ENCODE measurements at regions not wholly inside any gene's neighbourhood (a gene's known extent, or its start where the extent isn't known, plus 50 kb on each side); places are given as distances from the start of the nearest gene placed in this dataset.

DNA sequence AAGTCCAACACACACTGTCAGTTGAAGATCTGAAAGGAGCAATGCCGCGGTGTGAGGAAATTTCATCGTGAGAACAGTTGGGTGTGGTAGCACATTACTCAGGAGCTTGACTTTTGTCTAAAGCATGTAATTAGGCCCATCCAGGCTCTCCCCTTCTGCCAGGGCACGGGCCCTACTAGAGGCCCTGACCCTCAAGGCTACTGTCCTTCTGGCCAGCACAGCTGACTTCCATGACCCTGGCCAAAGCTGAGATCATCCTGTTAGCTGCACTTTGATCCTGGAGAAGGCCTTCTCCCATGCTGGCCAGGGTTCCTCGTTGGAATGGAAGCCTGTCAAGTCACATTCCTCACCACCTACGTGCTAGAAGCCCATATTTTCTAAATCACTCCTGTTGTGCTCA lies 77.8 kb upstream of the SLC1A3 start:
- TF ChIP-seq, protein P1, sequence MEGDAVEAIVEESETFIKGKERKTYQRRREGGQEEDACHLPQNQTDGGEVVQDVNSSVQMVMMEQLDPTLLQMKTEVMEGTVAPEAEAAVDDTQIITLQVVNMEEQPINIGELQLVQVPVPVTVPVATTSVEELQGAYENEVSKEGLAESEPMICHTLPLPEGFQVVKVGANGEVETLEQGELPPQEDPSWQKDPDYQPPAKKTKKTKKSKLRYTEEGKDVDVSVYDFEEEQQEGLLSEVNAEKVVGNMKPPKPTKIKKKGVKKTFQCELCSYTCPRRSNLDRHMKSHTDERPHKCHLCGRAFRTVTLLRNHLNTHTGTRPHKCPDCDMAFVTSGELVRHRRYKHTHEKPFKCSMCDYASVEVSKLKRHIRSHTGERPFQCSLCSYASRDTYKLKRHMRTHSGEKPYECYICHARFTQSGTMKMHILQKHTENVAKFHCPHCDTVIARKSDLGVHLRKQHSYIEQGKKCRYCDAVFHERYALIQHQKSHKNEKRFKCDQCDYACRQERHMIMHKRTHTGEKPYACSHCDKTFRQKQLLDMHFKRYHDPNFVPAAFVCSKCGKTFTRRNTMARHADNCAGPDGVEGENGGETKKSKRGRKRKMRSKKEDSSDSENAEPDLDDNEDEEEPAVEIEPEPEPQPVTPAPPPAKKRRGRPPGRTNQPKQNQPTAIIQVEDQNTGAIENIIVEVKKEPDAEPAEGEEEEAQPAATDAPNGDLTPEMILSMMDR (IDR thresholded peaks at IDR 0.05), result no peak
- TF ChIP-seq POLR2AphosphoS5 (IDR thresholded peaks at IDR 0.05; ENCODE audit: low read depth, low read length), result no peak
- TF ChIP-seq, protein P2, sequence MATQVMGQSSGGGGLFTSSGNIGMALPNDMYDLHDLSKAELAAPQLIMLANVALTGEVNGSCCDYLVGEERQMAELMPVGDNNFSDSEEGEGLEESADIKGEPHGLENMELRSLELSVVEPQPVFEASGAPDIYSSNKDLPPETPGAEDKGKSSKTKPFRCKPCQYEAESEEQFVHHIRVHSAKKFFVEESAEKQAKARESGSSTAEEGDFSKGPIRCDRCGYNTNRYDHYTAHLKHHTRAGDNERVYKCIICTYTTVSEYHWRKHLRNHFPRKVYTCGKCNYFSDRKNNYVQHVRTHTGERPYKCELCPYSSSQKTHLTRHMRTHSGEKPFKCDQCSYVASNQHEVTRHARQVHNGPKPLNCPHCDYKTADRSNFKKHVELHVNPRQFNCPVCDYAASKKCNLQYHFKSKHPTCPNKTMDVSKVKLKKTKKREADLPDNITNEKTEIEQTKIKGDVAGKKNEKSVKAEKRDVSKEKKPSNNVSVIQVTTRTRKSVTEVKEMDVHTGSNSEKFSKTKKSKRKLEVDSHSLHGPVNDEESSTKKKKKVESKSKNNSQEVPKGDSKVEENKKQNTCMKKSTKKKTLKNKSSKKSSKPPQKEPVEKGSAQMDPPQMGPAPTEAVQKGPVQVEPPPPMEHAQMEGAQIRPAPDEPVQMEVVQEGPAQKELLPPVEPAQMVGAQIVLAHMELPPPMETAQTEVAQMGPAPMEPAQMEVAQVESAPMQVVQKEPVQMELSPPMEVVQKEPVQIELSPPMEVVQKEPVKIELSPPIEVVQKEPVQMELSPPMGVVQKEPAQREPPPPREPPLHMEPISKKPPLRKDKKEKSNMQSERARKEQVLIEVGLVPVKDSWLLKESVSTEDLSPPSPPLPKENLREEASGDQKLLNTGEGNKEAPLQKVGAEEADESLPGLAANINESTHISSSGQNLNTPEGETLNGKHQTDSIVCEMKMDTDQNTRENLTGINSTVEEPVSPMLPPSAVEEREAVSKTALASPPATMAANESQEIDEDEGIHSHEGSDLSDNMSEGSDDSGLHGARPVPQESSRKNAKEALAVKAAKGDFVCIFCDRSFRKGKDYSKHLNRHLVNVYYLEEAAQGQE (IDR thresholded peaks at IDR 0.05; ENCODE audit: insufficient read depth in 1 of 2, low read depth in 2 of 2, low read length in 1 of 2), result no peak

Data from Panc1 (cell line).